ENCODE measurements at regions not wholly inside any gene's neighbourhood (a gene's known extent, or its start where the extent isn't known, plus 50 kb on each side); places are given as distances from the start of the nearest gene placed in this dataset.

GRCh38 chr10:36507715-36508114 is 617.7 kb upstream of the ANKRD30A start:
- no peaks in the 10 kb centered on the region for H4K20me1 ChIP-seq (ENCODE audit: insufficient read depth, low read length)
- H3K27me3 ChIP-seq (ENCODE audit: low read depth, low read length): no peaks in the 10 kb centered on the region
- no peaks in the 10 kb centered on the region for H3K4me1 ChIP-seq (ENCODE audit: low read length)
- H3K4me2 ChIP-seq (ENCODE audit: low read length): no peak overlapping the region
- no peak for TF ChIP-seq CTCF (IDR thresholded peaks at IDR 0.05; ENCODE audit: low read depth, low read length)
- TF ChIP-seq EZH2phosphoT487 (IDR thresholded peaks at IDR 0.05; ENCODE audit: low read depth): no peak
- no peak overlapping the region for H3K4me3 ChIP-seq (ENCODE audit: low read length)
- H3K79me2 ChIP-seq (ENCODE audit: low read length): no peaks in the 10 kb centered on the region
- no peaks in the 10 kb centered on the region for H3K36me3 ChIP-seq (replicated peaks; ENCODE audit: low read depth, low read length)
- H3K9ac ChIP-seq (ENCODE audit: low read length): no peak overlapping the region
- no peak overlapping the region for H2AFZ ChIP-seq (ENCODE audit: low read depth, low read length)
- H3K27ac ChIP-seq (ENCODE audit: low read length): no peak overlapping the region
- H3K9me3 ChIP-seq (ENCODE audit: insufficient read depth, low read length): no peaks in the 10 kb centered on the region

GRCh38 chr10:36506697-36507496 is 618.5 kb upstream of the ANKRD30A start:
- H3K9me3 ChIP-seq (ENCODE audit: insufficient read depth, low read length): no peaks in the 10 kb centered on the region
- no peak overlapping the region for H3K9ac ChIP-seq (ENCODE audit: low read length)
- no peaks in the 10 kb centered on the region for H3K4me1 ChIP-seq (ENCODE audit: low read length)
- H3K27me3 ChIP-seq (ENCODE audit: low read depth, low read length): no peaks in the 10 kb centered on the region
- H3K36me3 ChIP-seq (replicated peaks; ENCODE audit: low read depth, low read length): no peaks in the 10 kb centered on the region
- TF ChIP-seq EZH2phosphoT487 (IDR thresholded peaks at IDR 0.05; ENCODE audit: low read depth) (no peak), CTCF (IDR thresholded peaks at IDR 0.05; ENCODE audit: low read depth, low read length) (no peak)
- no peak overlapping the region for H3K27ac ChIP-seq (ENCODE audit: low read length)
- no peaks in the 10 kb centered on the region for H4K20me1 ChIP-seq (ENCODE audit: insufficient read depth, low read length)
- no peak overlapping the region for H3K4me3 ChIP-seq (ENCODE audit: low read length)
- no peak overlapping the region for H3K4me2 ChIP-seq (ENCODE audit: low read length)
- H2AFZ ChIP-seq (ENCODE audit: low read depth, low read length): no peak overlapping the region
- H3K79me2 ChIP-seq (ENCODE audit: low read length): no peaks in the 10 kb centered on the region

GRCh38 chr10:36506261-36506660 is 619.1 kb upstream of the ANKRD30A start:
- H3K36me3 ChIP-seq (replicated peaks; ENCODE audit: low read depth, low read length): no peaks in the 10 kb centered on the region
- H3K9me3 ChIP-seq (ENCODE audit: insufficient read depth, low read length): no peaks in the 10 kb centered on the region
- H3K79me2 ChIP-seq (ENCODE audit: low read length): no peaks in the 10 kb centered on the region
- H3K4me1 ChIP-seq (ENCODE audit: low read length): no peaks in the 10 kb centered on the region
- H2AFZ ChIP-seq (ENCODE audit: low read depth, low read length): no peak overlapping the region
- no peak overlapping the region for H3K4me3 ChIP-seq (ENCODE audit: low read length)
- no peak overlapping the region for H3K4me2 ChIP-seq (ENCODE audit: low read length)
- H3K27ac ChIP-seq (ENCODE audit: low read length): no peak overlapping the region
- H4K20me1 ChIP-seq (ENCODE audit: insufficient read depth, low read length): no peaks in the 10 kb centered on the region
- no peak for TF ChIP-seq EZH2phosphoT487 (IDR thresholded peaks at IDR 0.05; ENCODE audit: low read depth)
- no peak for TF ChIP-seq CTCF (IDR thresholded peaks at IDR 0.05; ENCODE audit: low read depth, low read length)
- no peak overlapping the region for H3K9ac ChIP-seq (ENCODE audit: low read length)
- no peaks in the 10 kb centered on the region for H3K27me3 ChIP-seq (ENCODE audit: low read depth, low read length)

- H3K4me2 ChIP-seq (ENCODE audit: low read length): no peak overlapping the region
- H3K4me3 ChIP-seq (ENCODE audit: low read length): no peak overlapping the region
- TF ChIP-seq CTCF (IDR thresholded peaks at IDR 0.05; ENCODE audit: low read depth, low read length): no peak
- TF ChIP-seq EZH2phosphoT487 (IDR thresholded peaks at IDR 0.05; ENCODE audit: low read depth): no peak
- H3K9me3 ChIP-seq (ENCODE audit: insufficient read depth, low read length): no peaks in the 10 kb centered on the region
- no peaks in the 10 kb centered on the region for H3K27me3 ChIP-seq (ENCODE audit: low read depth, low read length)
- no peaks in the 10 kb centered on the region for H3K4me1 ChIP-seq (ENCODE audit: low read length)
- H4K20me1 ChIP-seq (ENCODE audit: insufficient read depth, low read length): no peaks in the 10 kb centered on the region
- no peaks in the 10 kb centered on the region for H3K79me2 ChIP-seq (ENCODE audit: low read length)
- no peaks in the 10 kb centered on the region for H3K36me3 ChIP-seq (replicated peaks; ENCODE audit: low read depth, low read length)
- H2AFZ ChIP-seq (ENCODE audit: low read depth, low read length): no peak overlapping the region
- H3K9ac ChIP-seq (ENCODE audit: low read length): no peak overlapping the region
- no peak overlapping the region for H3K27ac ChIP-seq (ENCODE audit: low read length)
Observed at GRCh38 chr10:36504758-36505157, 620.6 kb upstream of the ANKRD30A start.

Measured in OCI-LY3 (cell line).